ENCODE measurements at regions not wholly inside any gene's neighbourhood (a gene's known extent, or its start where the extent isn't known, plus 50 kb on each side); places are given as distances from the start of the nearest gene placed in this dataset.

GRCh38 chr16:61042737-61043136 lies 993.5 kb downstream of the CDH8 start:
- H3K27ac ChIP-seq (ENCODE audit: low read depth in 1 of 2, low read length in 2 of 2), result no peak overlapping the region
- no peaks in the 10 kb centered on the region for H3K4me1 ChIP-seq (ENCODE audit: control insufficient read depth in 4 of 4, insufficient read depth in 4 of 4, low read length in 3 of 4)
- H3K4me3 ChIP-seq (ENCODE audit: low read depth in 1 of 3, low read length in 3 of 3), result no peak overlapping the region
- no peaks in the 10 kb centered on the region for H3K9me3 ChIP-seq (ENCODE audit: control insufficient read depth in 4 of 4, low read length in 3 of 4)
- DNase-seq (ENCODE audit: low spot score), result no peak
- H3K9ac ChIP-seq (ENCODE audit: low read depth in 1 of 2, low read length in 2 of 2), result no peak overlapping the region
- H3K36me3 ChIP-seq (ENCODE audit: control insufficient read depth in 4 of 4, insufficient read depth in 3 of 4, low read depth in 1 of 4, low read length in 3 of 4), result no peaks in the 10 kb centered on the region
- TF ChIP-seq NR2F2 (IDR thresholded peaks at IDR 0.05), result no peak
- TF ChIP-seq FOXA1 (IDR thresholded peaks at IDR 0.05), result no peak
- no peak for TF ChIP-seq TAF1 (conservative IDR thresholded peaks at IDR 0.05)
- TF ChIP-seq GABPA (IDR thresholded peaks at IDR 0.05 in 1 of 2, conservative IDR thresholded peaks at IDR 0.05 in 1 of 2), result no peak
- peak; percentile 97 for TF ChIP-seq REST (IDR thresholded peaks at IDR 0.05)
- H3K27me3 ChIP-seq (ENCODE audit: control insufficient read depth in 4 of 4, insufficient read depth in 4 of 4, low read length in 3 of 4), result peaks cover 0 to 3% (median 0%) of the 10 kb centered on the region in 4 donors
- 37% methylated on average over 3 of the region's 3 CpGs for WGBS

GRCh38 chr16:61030616-61031015 lies 1005.6 kb downstream of the CDH8 start:
- no peak for TF ChIP-seq EGR1 (IDR thresholded peaks at IDR 0.05; ENCODE audit: low read depth in 2 of 2)
- TF ChIP-seq FOXA1 (IDR thresholded peaks at IDR 0.05), result no peak
- no peak for TF ChIP-seq SP1 (IDR thresholded peaks at IDR 0.05)
- no peak for TF ChIP-seq FOXA2 (IDR thresholded peaks at IDR 0.05)
- no peak for TF ChIP-seq GABPA (IDR thresholded peaks at IDR 0.05 in 1 of 2, conservative IDR thresholded peaks at IDR 0.05 in 1 of 2)
- no peak for TF ChIP-seq MAX (IDR thresholded peaks at IDR 0.05)
- TF ChIP-seq RAD21 (IDR thresholded peaks at IDR 0.05), result no peak
- TF ChIP-seq JUND (IDR thresholded peaks at IDR 0.05), result no peak
- no peak for TF ChIP-seq CTCF (IDR thresholded peaks at IDR 0.05; ENCODE audit: low read depth, low read length, missing input control)
- TF ChIP-seq HNF4G (IDR thresholded peaks at IDR 0.05), result no peak
- TF ChIP-seq NR2F2 (IDR thresholded peaks at IDR 0.05), result no peak
- TF ChIP-seq HNF4A (conservative IDR thresholded peaks at IDR 0.05), result no peak
- TF ChIP-seq REST (IDR thresholded peaks at IDR 0.05), result no peak
- DNase-seq (ENCODE audit: low spot score), result no peak
- no peak overlapping the region for H3K4me3 ChIP-seq (ENCODE audit: low read depth in 1 of 3, low read length in 3 of 3)
- no peak overlapping the region for H3K27ac ChIP-seq (ENCODE audit: low read depth in 1 of 2, low read length in 2 of 2)
- H3K9me3 ChIP-seq (ENCODE audit: control insufficient read depth in 4 of 4, low read length in 3 of 4), result peaks cover 0 to 3% (median under 1%) of the 10 kb centered on the region in 4 donors
- no peaks in the 10 kb centered on the region for H3K36me3 ChIP-seq (ENCODE audit: control insufficient read depth in 4 of 4, insufficient read depth in 3 of 4, low read depth in 1 of 4, low read length in 3 of 4)
- no peaks in the 10 kb centered on the region for H3K4me1 ChIP-seq (ENCODE audit: control insufficient read depth in 4 of 4, insufficient read depth in 4 of 4, low read length in 3 of 4)
- no peak overlapping the region for H3K9ac ChIP-seq (ENCODE audit: low read depth in 1 of 2, low read length in 2 of 2)
- WGBS, result 88% methylated on average over 8 of the region's 8 CpGs
- H3K27me3 ChIP-seq (ENCODE audit: control insufficient read depth in 4 of 4, insufficient read depth in 4 of 4, low read length in 3 of 4), result no peaks in the 10 kb centered on the region

All from liver (tissue), 8 donors.